NCI-H2196 treated with DMSO at 0.1 percent for 48 hours (cell line): ENCODE measurements at regions not wholly inside any gene's neighbourhood (a gene's known extent, or its start where the extent isn't known, plus 50 kb on each side); places are given as distances from the start of the nearest gene placed in this dataset.

Source experiments
- DNase-seq: peaks from one replicate; lab custom pipeline; 2025; ENCODE audit not compliant: unreplicated experiment; lab: John Stamatoyannopoulos, UW

GRCh38 chr16:73713251-73713650, 583.4 kb upstream of the PSMD7 start:
- no peak for DNase-seq

GRCh38 chr16:73711406-73712080, 585.1 kb upstream of the PSMD7 start:
- no peak for DNase-seq

DNA sequence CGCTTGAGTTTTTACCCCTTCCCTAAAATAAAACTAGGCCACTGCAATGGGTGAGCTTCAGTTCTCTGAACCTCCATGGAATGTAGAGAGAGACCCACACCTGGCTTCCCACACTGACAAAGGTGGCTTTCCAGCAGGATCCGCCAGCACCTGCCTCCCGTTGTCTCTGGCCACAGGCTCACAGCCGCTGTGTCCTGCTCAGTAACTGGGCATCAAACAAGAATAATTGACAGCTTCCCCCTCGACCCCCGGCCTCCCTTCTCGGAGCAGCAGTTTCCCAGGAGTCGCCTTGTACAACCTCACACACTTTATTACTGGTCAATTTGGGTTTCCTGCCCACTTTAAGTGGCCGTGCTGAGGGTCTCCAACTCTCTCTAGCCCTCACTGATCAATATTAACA, 586.1 kb upstream of the PSMD7 start:
- DNase-seq: no peak

DNA sequence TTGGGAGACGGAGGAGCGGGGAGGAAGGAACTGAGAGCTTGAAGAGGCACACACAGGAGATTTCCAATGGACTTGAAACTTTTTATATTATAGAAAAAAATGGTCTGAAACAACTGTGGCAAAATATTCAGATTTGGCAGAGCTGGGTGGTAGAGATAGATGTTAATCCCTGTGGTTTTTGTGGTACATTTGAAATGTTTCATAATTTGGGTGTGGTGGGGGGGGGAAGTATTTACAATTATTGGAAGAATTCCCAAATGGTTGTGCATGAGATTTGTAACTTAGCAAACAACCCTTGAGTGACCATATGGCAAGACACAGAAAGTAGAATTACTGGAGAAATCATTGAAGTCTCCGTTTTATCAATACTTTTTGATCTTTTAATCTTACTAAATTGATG, 588.8 kb upstream of the PSMD7 start:
- no peak for DNase-seq

- no peak for DNase-seq
These were observed 592.7 kb upstream of the PSMD7 start for GRCh38 chr16:73703891-73704290.

GRCh38 chr16:73697336-73697735, 599.3 kb upstream of the PSMD7 start:
- DNase-seq: no peak

- DNase-seq: no peak
These were observed 603.8 kb upstream of the PSMD7 start for GRCh38 chr16:73692861-73693260.

DNA sequence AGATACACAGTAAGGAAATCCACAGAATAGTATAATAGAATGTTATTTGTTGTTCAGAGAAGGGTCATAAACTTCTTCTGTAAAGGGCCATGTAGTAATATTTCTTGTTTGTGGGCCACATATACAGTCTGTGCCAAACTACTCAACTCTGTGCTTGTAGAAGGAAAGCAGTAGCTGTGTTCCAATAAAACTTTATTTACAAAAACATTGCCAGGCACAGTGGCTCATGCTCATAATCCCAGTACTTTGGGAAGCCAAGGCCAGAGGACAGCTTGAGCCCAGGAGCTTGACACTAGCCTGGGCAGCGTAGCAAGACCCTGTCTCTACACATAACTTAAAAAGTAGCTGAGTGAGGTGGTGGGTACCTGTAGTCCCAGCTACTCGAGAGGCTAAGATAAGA, 612.8 kb upstream of the PSMD7 start:
- no peak for DNase-seq

DNA sequence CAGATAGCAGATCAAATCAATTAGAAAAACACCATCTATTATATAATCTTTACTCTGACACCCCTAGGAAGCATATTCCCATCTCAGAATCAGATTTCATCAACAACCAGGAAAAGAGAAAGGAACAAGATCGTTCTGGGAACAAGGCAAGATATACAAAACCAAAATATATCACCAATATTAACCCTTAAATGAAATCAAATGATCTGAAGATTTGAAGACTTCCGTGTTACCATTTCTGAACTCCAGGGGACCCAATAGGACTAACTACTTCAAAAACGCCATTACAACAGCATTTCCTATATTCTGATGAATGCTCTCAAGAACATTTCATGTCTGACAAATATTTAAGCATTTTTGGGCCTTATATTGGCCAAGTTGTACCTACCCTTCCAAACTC, 624.2 kb upstream of the ZFHX3 start:
- DNase-seq: no peak

DNA sequence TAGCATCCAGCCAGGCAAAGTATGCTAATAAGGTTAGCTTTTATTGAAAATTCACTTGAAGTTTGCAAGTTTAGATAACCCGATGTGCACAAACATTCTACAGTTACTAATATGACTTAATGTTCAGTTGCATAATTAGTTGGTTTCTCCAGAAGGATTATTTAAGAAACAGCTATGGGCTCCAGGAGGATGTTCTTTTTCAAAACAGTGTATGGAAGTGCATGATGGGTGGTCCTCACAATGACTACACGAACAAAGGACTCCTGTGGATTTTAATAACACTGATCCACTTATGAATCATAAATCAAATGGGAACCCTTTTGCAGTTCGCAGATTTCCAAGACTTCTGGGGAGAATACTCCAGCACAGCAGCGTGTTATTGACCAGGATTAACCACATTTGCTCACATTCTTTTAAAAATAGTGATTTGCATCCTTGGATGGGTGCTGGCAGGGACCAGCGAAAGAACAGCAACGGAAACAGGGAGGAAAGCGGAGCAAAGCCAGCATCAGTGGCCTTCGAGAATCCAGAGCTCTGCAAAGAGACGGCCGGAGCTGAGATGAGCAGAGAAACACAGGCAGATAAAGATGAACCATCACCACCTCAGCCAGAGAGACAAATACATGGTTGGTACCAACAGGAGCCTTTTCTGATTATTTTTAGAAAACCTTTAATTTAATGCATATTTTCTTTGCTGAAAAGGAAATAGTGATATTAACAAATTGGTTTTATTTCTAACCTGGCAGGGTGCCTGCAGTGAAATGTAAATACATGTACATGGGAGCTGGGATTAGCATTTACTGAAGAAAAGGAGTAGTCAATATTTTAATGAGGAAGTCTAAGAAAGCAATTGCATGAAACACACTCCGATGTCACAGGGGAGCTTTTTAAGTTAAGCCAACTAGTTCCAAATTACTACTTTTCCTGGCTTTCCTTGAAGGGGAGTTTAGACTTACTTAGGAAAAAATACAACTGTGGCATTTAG, 623.2 kb upstream of the ZFHX3 start:
- DNase-seq: no peak

- DNase-seq: no peak
These were observed 621.8 kb upstream of the ZFHX3 start for GRCh38 chr16:73669535-73670274.

DNA sequence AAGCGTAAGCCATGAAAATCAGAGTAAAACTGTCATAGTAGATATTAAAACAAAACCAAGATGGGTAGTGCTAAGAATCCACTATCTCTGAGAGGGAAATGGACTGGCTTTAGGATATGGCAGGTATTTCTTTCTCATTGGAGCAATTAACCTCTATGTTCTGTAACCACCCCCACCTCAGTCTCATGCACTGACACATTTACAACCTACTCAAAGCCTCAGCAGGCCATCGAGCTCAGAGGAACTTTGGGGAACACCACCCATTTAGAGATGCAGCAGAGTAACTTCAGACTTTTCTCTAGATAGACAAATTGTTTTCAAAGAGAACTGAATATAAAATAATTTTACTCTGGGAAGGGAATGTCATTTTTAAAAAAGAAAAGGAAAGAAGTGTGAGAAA, 615.8 kb upstream of the ZFHX3 start:
- DNase-seq: no peak

DNA sequence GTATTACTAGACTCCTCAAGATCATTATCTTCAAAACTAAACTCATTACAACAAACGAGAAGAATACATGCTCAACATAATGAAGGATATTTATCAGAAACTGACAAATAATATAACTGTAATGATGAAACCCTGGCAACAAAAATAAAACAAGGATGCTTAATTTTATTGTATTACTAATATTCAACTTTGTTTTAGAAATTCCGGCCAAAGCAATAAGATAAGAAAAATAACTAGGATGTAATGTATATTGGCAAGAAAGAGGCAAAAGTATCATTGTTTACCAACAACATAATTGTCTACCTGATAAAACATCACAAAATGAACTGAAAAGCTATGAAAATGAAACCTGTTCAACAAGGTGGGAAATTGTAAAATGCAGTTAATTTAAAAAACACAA, 588.3 kb upstream of the ZFHX3 start:
- DNase-seq: no peak

- no peak for DNase-seq
These were observed 581.1 kb upstream of the ZFHX3 start for GRCh38 chr16:73629011-73629410.

- no peak for DNase-seq
These were observed 569.8 kb upstream of the ZFHX3 start for GRCh38 chr16:73617738-73618137.

GRCh38 chr16:73616770-73617169, 568.8 kb upstream of the ZFHX3 start:
- DNase-seq: no peak

GRCh38 chr16:73616166-73616753, 568.3 kb upstream of the ZFHX3 start:
- DNase-seq: no peak

DNA sequence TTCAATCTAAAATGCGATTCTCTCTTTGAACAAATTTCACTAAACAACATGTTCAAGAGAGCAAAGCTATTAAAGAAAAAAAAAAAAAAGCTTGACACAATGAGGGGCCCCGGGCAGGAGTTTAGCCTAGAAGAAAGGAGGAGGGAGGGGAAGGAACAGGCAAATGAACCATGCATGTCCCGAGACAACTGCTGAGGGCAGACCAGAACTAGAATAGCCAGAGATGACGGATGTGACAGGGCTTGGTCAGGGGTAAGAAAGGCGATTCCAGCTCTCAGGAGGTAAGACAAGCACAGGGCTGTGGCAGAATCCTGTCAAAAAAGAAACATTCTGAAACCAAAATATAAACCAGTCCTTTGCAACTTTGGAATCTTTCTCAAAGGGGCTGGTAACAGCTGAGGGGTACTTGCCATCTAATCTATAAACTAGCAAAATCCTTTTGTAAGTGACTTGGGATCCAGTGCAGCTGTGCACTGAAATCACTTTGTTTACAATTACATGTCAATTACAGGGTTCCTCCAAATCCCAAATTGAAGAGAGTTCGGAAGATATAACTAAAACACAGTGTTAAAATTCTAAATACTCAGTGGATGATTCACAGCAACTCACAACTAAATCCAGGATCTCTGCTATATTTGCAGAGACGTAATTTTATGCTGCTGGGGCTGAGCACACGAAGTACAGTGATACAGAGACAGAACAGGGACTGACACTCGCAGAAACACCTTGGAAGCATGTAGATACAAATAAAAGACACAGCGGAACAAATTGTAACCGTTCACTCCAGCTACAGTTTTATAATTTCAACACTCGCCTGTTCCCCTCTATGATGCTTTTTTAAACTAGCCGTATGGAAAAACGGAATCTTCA, 567.4 kb upstream of the ZFHX3 start:
- no peak for DNase-seq

DNA sequence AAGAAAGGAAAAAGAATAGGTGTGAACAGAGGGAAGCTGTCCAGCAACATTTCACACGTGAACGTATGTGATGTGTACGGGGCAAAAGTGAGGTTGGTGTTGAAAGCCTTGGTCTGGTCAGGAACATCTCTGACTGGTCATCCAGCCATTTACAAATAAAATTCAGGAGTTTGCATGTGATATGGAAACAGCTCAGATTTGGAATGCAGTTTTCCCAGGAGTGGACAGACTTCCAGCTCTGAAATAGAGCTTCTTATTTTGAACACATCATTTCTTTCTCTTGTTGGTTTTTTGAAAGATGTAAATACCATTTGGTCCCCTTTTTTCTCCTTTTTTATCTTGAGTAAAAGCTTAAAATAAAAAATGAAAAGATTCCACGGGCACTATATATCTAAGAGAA, 566.2 kb upstream of the ZFHX3 start:
- DNase-seq: no peak

GRCh38 chr16:73610605-73611156, 562.8 kb upstream of the ZFHX3 start:
- DNase-seq: no peak
